HG02571 (cell line): ENCODE measurements at regions not wholly inside any gene's neighbourhood (a gene's known extent, or its start where the extent isn't known, plus 50 kb on each side); places are given as distances from the start of the nearest gene placed in this dataset.

Experiments used
- ATAC-seq: cut with Tn5 transposase; IDR thresholded peaks from one replicate; pipeline ENCODE4 v1.9.1; 2021; ENCODE audit warnings: mild to moderate bottlenecking, moderate library complexity; ENCODE audit not compliant: unreplicated experiment

DNA sequence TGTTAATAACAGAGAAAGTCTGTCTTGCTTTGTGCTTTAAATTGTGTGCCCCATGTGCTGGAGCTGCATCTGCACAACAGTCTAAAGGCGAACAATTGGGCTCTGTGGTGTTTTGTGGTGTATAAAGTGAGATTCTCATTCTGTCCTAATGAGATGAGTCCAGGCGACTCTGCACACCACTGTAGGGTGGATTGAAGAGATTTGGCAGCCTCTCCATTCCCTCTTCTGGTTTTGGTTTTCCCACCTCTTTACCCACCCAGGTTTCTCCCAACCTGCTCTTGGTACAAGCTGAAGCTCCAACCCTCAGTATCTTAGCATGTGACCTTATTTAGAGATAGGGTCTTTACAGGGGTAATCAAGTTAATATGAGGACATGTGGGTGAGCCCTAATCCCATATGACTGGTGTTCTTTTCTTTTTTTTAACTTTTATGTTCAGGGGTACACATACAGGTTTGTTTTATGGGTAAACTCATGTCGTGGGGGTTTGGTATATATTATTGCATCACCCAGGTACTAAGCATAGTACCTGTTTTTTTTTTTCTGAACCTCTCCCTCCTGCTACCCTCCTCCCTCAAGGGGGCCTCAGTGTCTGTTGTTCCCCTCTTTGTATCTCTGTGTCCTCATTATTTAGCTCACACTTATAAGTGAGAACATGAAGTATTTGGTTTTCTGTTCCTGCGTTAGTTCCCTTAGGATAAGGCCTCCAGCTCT, 217.6 kb upstream of the DTNBP1 start:
- ATAC-seq = peak; percentile 12

DNA sequence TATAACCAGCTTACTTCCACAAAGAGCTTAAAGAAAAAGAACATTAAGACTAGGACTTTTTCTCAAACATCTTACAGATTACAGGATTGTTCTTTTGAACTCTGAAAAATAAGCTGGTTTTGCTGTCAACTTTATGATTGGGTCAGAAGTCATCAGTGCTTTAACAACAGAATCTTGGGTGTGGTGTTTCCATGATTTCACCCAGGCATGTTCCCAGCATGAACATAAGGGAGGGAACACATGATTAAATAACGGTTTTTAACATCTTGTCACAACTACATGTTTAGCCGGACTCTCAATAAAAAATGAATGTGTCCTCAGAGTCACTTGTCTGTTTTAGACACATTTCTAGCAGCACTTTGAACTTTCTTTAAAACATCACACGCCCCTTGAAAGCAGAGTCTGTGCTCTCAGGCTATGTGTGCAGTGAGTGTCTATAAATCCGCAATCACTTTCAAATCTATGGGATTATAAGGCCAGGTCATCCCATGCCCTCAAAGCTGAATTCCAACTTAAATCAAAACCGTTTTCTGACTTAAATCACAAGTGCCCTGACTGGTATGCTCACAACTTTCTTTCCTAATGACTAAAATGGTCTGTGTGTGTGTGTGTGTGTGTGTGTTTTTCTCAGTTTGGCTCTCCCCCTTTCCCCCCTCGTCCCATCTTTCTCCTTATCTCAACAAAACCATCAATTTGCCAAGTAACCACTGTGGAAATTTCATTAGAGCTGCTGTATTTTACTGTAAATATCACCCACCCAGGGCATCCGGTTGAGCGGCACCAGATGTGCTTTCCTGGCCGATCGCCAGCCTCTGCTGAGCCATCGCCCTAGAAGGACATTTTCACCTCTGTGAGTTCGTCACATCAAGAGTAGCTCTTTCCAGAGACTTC, 216.8 kb upstream of the DTNBP1 start:
- peak; percentile 80 for ATAC-seq

DNA sequence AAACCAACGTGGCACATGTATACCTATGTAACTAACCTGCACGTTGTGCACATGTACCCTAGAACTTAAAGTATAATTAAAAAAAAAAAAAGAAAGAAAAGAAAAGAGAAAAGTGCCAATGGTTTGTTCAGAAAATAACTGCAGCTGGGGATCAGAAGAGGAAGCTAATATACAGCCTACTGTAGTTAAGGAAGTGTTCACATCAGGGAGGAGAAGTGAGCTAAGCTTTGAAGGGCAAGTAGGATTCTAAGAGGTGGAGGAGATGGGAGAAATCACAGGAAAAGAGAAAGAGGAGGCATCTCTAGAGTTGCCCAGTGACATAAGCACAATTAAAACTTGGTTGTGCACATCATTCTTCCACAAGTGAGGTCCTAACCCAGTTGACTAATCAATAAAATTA, 214.4 kb upstream of the DTNBP1 start:
- no peak for ATAC-seq

DNA sequence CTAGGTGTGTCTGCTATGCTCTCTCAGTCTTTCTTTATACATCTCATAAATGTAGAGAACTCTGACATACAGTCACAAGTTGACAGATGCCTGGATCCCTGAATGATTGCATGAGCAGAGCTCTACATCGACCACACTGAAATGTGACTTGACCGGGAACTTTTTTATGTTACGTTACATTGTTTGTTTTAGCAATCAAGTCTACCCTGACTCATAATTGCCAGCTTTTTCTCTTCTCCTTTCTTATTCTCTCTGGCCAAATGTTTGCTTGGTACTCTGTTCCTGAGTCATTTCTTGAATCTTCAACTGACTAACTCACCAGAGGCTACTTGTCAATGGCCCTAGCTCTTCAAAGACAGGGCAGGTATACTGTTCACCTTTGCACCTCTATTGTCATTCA, 213.6 kb upstream of the DTNBP1 start:
- ATAC-seq = peak; percentile 64

- no peak for ATAC-seq
Measured at GRCh38 chr6:15875797-15876196, 213.0 kb upstream of the DTNBP1 start.

GRCh38 chr6:15874821-15875220, 212.0 kb upstream of the DTNBP1 start:
- no peak for ATAC-seq

DNA sequence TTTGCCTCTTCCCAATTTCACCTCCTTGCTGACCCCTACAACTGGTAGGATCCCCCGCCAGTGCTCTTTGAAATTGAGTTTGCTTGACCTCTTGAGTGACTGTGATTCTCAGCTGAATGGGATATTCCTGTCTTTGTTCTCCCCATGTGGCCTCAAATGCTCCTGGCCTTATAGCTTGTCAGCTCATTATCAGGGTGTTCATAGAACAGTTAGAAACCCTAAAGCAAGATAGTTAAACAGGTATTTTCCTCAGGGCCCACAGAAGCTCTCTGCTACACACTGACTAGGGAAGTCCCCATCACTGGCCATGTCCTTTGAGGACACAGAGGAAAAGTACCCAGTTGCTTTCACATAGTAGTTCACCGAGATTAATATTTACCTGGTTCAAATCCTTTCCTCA, 211.5 kb upstream of the DTNBP1 start:
- ATAC-seq = no peak

DNA sequence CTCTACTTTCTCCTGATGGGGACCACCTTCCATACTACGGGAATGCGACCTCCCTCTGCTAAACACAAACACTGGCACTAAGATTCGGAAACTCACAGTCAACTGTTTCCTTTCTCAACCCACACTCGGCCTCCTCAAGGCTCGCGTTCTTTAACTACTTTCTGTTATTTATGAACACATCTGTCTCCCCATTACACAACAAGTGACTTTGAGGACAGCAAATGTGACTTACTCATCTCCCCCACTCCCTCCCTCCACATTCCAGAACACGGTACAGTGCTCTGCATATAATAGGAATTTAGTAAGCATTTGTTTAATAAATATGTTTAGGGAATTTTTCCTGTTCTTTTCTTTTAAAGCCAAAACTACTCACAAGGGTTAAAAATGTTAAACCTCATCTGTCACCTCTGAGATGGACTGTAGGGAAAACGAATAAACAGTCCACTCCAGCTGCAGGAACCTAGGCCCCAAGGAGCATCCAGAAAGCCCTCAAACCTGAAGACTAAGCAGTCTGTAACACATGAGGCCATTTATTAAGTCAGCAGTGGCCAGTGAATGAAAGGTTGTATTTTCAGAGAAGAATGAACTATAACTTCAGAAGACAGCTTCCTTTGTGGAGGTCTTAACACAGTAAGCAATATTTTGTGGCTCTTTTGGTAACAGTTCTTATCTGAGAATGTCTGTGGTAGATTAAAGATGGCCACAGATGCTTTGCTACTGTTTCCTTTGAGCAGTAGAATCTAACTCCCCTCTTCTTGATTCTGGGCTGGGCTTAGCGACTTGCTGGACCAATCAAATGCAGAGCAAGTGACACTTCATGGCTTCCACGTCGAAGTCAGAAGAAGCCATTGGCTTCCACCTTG, 209.6 kb upstream of the DTNBP1 start:
- ATAC-seq = no peak

- no peak for ATAC-seq
Measured at GRCh38 chr6:15871276-15871675, 208.4 kb upstream of the DTNBP1 start.

DNA sequence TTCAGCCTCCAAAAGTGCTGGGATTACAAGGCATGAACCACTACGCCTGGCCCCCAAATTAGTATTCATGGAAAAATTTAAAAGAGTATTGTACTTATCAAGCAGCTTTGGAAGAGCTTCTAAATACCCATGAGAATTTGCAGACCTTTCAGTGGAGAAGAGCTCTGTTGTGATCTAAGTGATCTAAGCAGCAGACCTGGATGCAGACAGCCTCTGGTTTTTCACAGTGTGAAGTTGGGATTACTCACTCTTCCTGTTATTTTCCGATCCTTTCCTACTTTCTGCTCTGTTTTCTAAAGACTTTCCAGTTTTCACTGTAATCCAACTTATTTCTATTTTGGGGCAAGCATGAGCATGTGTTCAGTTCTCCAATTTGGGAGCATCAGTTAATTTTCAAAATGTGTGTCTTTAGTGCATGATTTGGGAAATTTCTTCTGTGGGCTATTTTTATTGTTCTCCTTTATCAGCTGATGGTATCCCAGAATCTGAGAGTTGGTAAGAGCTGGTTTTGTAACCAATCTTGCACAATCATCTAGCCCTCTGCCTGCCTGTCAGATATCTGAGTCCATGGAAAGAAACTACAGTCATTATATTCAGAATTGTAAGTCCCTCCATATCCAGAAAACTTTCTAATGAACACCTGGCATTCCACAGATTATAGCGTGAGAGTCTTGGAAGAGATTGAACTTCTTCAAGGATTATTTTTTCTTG, 207.7 kb upstream of the DTNBP1 start:
- no peak for ATAC-seq

GRCh38 chr6:15864708-15865062, 201.9 kb upstream of the DTNBP1 start:
- ATAC-seq = no peak

DNA sequence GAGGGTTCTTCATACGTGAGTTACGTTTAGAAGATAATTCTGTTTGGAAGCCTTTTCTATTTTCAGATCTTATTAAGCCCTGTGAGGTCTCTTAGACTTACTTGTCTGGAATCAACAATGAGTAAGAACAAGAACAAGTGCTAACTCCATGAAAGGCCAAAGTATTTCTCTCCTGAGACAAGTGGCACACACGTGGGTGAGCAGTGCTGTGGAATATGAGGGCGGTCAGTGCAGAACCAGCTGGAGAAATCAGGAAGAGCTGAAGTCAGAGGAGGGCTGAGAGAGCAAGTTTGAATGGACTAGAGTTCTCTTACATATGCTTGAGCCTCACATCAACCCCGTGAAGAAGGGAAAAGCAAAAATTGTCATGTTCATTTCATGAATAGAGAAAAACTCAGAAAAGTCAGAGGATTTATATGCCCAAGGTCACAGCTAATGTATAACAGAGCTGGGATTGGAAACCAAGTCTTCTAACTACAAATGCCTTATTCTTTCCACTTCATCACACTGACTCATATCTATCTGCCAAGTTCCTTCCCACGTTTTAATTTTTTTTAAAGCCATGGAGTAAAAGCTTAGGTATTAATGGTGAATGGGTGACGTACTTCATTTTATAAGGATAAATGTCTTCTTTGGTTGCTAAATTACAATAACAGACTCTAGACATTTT, 201.3 kb upstream of the DTNBP1 start:
- no peak for ATAC-seq

GRCh38 chr6:15862810-15863209, 200.0 kb upstream of the DTNBP1 start:
- ATAC-seq = no peak

GRCh38 chr6:15861486-15861885, 198.7 kb upstream of the DTNBP1 start:
- ATAC-seq = no peak

DNA sequence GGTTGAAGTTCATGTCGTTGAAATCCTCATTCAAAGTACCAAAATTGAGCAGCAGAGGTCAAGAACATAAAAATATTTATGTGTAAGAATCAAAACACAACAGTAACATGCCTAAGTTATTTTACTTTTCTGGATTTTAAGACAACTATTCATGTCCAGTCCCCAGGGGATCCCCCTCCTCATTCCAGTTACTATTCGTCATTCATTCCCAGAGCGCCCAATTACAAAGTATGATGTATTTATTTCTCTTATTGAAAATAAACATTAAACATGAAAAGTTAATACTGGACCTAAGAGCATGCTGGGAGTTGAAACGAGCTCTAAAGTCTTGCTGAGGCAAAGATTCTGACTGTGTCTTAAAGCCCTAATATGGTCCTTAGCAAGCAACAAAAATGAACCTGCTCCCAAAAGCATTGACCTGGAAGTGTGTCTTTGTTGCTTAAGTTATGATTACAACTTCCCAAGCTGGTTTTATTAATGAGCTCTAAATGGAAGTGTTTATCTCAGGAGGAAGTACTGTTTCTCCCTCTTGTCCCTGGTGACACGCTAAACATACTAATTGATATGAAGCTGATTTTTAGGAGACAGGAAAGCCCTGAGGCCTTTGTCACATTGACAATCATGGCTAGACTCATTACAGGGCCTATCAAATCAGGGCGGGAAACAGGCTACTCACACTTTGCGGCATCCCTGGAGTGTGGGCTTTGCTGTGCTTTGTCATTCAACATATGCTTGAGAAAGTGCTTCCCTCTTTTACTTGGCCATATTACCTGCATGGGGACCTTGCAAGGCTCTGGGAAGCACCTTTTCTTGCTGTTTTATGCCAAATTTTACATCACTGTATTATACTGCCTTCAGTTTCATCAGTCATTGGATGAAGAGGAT, 192.2 kb upstream of the DTNBP1 start:
- no peak for ATAC-seq

DNA sequence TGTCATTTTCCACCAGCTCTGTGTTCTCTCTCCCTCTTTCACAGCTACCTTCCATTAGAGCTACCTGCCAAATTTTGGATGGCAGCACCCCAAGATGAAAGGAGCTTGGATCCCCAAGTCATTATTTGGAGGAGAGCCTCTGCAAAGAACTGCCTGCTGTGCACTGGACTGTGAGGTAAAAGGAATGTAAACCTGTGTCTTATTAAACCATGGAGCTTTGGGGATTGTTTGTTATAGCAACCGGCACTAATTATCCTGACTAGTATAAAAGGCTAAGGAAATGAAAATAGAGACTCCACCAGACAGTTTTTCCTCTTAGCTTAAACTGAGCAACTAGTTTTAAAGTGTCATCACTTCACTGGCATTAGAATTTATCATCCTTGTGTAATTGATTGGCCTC, 191.6 kb upstream of the DTNBP1 start:
- no peak for ATAC-seq

DNA sequence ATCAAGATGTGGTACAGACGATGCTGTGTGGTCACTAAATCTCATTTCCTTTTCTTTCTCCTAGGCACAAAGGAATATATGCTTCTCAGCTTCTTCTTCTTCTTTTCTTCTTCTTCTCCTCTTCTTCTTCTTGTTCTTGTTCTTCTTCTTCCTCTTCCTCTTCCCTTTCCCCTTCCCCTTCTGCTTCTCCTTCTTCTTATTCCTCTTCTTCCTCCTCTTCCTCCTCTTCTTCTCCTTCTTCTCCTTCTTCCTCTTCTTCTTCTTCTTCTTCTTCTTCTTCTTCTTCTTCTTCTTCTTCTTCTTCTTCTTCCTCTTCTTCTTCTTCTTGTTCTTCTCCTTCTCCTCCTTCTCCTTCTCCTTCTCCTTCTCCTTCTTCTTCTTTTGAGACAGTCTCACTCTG, 190.4 kb upstream of the DTNBP1 start:
- no peak for ATAC-seq

DNA sequence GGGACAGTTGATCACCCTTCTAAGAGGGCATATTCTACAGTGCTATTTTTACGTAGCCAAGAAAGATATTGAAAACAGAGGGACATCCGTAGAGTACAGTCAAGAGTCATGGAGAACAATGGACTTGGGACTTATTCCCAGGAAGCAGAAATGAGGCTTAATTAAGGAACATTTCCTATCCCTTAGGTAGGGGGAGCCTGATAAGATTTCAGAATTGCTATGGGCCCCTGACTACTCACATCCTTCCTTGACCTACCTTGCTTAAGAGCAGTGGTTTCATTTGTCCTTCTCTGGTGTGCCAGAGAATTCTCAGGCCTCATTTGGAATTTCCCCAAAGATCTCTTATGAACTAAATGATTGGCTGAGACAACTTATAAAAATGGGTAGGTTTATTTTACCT, 189.5 kb upstream of the DTNBP1 start:
- no peak for ATAC-seq

DNA sequence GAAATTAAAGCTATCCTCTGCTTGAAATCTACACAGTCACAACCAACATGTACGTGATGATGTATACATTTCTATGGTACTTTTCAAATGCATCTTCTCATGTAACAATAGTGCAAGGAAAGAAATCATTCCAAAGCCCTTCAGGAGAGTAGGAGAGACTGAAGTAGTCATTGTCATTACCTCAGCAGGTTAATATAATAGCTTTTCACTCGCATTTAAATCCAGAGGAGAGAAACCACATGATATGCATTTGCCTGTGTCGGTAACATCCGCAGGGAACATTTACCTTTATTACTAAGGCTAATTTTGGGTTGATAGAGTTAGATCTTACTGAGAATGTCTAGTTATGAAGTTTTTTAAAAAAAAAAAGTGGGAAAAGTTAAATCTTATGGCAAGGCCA, 186.6 kb upstream of the DTNBP1 start:
- ATAC-seq = no peak
